BJ (cell line): ENCODE measurements at regions not wholly inside any gene's neighbourhood (a gene's known extent, or its start where the extent isn't known, plus 50 kb on each side); places are given as distances from the start of the nearest gene placed in this dataset.

Experiments
- CTCF ChIA-PET: fragments of 350-600 bp; formaldehyde crosslinking; extraction: SDS; loops from one replicate; lab custom pipeline; 2021; ENCODE audit warnings: antibody characterized with exemption, inconsistent platforms; lab: Yijun Ruan, JAX
- POLR2A ChIA-PET: fragments of 300-600 bp; sonication (Branson Sonifier 250); formaldehyde crosslinking; extraction: SDS; loops from one replicate; lab custom pipeline; 2021; ENCODE audit warnings: antibody characterized with exemption; lab: Charles Lee
- DNase-seq: peaks from one replicate; pipeline ENCODE4 v3.0.0-alpha.2; 2011; ENCODE audit warnings: low read depth
- H3K27me3 ChIP-seq: 2 replicates; pipeline ENCODE4 v1.6.0; 2011; ENCODE audit warnings: low read length; ENCODE audit not compliant: control insufficient read depth, insufficient read depth
- H3K36me3 ChIP-seq: 2 replicates; pipeline ENCODE4 v1.5.1; 2011; ENCODE audit warnings: low read length; ENCODE audit not compliant: control insufficient read depth, insufficient read depth
- H3K4me3 ChIP-seq: 2 replicates; pipeline ENCODE4 v1.5.1; 2011; ENCODE audit warnings: low read depth, mild to moderate bottlenecking, control low read depth, low read length
- TF ChIP-seq, protein P1 (sequence below): IDR thresholded peaks from 2 replicates; pipeline ENCODE4 v1.5.1; 2011; ENCODE audit warnings: low read depth, mild to moderate bottlenecking, control low read depth, inconsistent platforms, low read length, moderate library complexity; ENCODE audit not compliant: insufficient read depth

- no peaks in the 10 kb centered on the region for H3K27me3 ChIP-seq
- DNase-seq: no peak
- H3K36me3 ChIP-seq: no peaks in the 10 kb centered on the region
- POLR2A ChIA-PET: no interaction called here
- no peak overlapping the region for H3K4me3 ChIP-seq
- TF ChIP-seq, protein P1, sequence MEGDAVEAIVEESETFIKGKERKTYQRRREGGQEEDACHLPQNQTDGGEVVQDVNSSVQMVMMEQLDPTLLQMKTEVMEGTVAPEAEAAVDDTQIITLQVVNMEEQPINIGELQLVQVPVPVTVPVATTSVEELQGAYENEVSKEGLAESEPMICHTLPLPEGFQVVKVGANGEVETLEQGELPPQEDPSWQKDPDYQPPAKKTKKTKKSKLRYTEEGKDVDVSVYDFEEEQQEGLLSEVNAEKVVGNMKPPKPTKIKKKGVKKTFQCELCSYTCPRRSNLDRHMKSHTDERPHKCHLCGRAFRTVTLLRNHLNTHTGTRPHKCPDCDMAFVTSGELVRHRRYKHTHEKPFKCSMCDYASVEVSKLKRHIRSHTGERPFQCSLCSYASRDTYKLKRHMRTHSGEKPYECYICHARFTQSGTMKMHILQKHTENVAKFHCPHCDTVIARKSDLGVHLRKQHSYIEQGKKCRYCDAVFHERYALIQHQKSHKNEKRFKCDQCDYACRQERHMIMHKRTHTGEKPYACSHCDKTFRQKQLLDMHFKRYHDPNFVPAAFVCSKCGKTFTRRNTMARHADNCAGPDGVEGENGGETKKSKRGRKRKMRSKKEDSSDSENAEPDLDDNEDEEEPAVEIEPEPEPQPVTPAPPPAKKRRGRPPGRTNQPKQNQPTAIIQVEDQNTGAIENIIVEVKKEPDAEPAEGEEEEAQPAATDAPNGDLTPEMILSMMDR: no peak
- CTCF ChIA-PET: no interaction called here
Observed at GRCh38 chr2:78457269-78457668, 568.2 kb upstream of the REG3G start.

GRCh38 chr2:78465707-78466106 lies 559.8 kb upstream of the REG3G start:
- Histone ChIP-seq H3K36me3 (no peaks in the 10 kb centered on the region), H3K4me3 (no peak overlapping the region), H3K27me3 (no peaks in the 10 kb centered on the region)
- TF ChIP-seq, protein P1: no peak
- DNase-seq: no peak
- CTCF ChIA-PET: no interaction called here
- POLR2A ChIA-PET: no interaction called here

DNA sequence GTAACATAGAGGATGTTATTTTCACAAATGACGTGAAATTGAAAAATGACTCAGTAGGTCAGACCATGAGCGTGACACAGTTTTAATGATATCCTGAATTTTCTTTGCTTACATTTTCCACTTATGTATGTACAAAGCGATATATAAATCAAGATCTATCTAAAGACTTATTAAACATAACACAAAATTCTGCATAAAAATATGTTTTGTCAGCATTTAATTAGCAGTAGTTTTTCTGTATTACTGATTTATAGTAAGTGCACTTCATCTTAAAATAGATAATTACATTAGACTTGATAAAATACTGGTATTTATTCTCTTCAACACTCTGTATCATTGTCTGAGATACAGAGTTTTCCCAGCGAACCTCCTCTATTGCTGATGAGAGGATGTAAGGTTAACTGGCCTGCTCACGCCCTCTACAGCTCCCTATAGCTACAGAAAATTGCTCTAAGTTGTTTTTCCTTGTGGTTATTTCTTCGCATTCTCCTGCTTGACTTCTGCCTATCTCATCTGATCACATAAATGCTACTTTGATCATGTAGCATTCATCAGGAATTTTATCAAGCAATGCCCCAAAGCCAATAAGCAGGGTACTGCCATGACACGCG lies 548.8 kb upstream of the REG3G start:
- no peak for DNase-seq
- CTCF ChIA-PET: no interaction called here
- TF ChIP-seq, protein P1: no peak
- Histone ChIP-seq H3K4me3 (no peak overlapping the region), H3K36me3 (no peaks in the 10 kb centered on the region), H3K27me3 (no peaks in the 10 kb centered on the region)
- POLR2A ChIA-PET: no interaction called here

DNA sequence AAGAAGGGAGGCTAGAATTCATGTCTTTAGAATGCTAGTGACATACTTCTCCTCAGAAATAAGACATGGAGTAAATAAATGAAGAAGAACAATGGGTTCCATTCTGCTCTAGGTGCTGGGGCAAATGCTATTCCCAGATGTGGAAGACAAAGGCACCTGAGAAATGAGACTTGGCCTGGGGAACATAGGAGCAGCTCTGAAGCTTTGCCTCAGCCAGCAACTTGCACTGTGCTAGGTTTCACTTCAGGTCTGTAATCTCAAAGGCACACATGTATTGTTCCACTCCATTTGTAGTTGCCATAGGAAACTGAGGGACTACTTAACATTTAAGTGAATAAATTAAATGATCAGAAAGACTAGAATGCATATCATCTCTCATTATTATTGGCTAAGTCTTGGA lies 538.9 kb upstream of the REG3G start:
- Histone ChIP-seq H3K36me3 (no peaks in the 10 kb centered on the region), H3K27me3 (no peaks in the 10 kb centered on the region), H3K4me3 (no peak overlapping the region)
- ChIA-PET CTCF (no interaction called here), POLR2A (no interaction called here)
- TF ChIP-seq, protein P1: no peak
- no peak for DNase-seq

GRCh38 chr2:78498125-78498524 lies 527.4 kb upstream of the REG3G start:
- Histone ChIP-seq H3K4me3 (no peak overlapping the region), H3K36me3 (no peaks in the 10 kb centered on the region), H3K27me3 (no peaks in the 10 kb centered on the region)
- POLR2A ChIA-PET: no interaction called here
- TF ChIP-seq, protein P1: no peak
- no peak for DNase-seq
- CTCF ChIA-PET: no interaction called here
